Right ventricle myocardium inferior (tissue), 1 donor: ENCODE measurements at regions not wholly inside any gene's neighbourhood (a gene's known extent, or its start where the extent isn't known, plus 50 kb on each side); places are given as distances from the start of the nearest gene placed in this dataset.
A peak's percentile ranks its signal among the peaks of the same experiment; 100 is the strongest.

Experiments
- ATAC-seq: fragments of 200-7000 bp; cut with Tn5 transposase; one replicate; pipeline ENCODE4 v1.9.1; 2020; ENCODE audit warnings: mild to moderate bottlenecking, moderate library complexity
- DNase-seq: peaks from one replicate; pipeline ENCODE4 v3.0.0; 2021; ENCODE audit errors: missing footprints
- intact Hi-C: fragments of 100-400 bp; cut with DNase I; formaldehyde crosslinking; loops from one replicate; pipeline ENCODE4 v1.11.0; 2022
- donor health status: DM: no; HTN: yes; CAD: no; lungs with severe emphysema.

DNA sequence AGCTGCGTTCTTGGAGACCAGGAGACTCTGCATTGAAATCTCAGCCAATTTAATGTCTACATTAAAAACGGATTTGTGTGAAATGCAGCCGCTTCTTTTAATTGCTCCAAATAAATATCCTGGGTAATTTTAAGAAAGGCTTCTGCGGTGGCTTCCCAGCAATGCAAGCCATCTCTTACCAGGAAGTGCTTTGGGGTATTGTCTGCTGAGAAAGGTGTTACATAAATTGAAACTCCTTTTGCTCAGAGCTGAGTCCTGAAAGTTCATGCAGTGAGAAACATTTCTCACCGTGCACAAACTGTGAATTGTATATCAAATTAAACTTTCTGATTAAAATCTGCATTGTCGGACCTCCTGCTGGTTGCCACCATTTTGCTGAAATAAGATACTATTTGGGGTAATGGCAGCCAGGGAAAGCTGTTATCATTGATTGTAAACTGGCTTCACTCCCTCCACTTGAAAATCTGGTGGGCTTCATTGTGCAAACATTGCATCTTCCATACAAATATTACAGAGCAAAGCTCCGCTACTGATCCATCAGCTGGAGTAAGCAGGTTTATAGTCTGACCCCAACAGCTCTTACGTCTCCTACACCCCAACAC lies 59.5 kb downstream of the ZIC5 start:
- no peak for DNase-seq
- intact Hi-C loops: no loop called here
- ATAC-seq: no peak

DNA sequence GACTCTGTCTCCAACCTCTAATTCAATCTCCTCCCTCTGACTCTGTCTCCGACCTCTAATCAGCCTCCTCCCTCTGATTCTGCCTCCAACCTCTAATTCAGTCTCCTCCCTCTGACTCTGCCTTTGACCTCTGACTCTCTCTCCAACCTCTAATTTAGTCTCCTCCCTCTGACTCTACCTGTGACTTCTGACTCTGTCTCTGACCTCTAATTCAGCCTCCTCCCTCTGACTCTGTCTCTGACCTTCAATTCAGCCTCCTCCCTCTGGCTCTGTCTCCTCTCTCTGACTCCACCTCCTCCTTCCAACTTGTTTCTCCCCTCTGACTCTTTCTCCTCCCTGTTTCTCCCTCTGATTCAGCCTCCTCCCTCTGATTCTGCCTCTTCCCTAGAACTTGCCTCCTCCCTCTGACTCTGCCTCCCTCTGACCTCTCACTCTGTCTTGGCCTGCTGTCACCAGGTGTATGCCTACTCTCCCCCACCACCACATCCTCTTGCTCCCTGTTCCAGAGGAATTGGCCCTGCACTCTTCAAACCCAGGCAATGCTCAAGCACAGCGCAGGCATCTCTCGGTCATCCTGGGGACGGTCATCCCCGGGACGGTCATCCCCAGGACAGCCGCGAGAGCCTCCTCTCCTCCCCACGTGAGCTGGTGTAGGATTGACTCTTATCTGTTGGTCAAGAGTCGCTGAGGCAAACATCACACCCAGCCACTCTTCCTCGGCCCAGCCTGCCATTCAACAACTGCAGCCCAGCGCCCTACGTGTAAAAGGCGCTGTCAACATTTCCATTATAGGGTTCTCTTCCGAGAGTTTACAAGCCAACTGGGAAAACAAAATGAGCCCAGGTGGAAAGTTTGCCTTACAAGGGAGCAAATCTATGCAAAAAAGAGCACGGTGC lies 60.2 kb downstream of the ZIC5 start:
- ATAC-seq (no peak), DNase-seq (no peak)
- intact Hi-C loops: no loop called here

DNA sequence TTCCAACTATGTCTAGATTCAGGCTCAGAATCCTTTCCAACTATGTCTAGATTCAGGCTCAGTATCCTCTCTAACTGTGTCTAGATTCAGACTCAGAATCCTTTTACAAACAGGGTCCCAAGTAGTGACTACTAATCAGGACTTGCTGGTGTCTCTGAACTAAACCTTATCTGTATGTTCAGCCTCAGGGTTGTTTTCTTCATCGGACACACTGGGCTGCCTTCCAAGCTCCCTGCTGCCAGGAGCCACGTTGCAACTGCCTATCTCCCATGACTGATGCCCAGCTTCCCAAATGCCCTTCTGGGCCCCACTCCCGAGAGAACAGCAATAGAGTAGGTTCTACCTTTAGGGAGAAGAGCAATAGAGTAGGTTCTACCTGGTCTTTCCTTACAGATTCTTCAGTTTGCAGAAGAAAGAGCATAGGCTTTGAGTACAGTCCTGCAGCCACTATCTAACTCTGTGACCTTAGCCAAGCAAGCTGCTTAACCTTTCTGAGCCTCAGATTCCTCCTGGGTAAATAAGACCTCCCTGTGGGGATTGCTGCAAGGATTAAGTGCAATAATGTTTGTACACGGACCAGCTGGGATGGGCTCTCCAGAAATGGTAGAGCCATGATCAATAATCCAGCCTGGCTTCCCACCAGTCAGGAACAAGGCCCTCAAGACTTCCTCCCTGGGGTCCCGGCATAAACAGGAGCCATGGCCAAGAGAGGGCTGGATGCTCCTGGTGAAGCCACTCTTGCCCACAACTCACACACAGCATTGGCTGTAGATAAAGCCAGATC lies 61.5 kb downstream of the ZIC5 start:
- DNase-seq (no peak), ATAC-seq (peak; percentile 52)
- intact Hi-C loops: no loop called here

DNA sequence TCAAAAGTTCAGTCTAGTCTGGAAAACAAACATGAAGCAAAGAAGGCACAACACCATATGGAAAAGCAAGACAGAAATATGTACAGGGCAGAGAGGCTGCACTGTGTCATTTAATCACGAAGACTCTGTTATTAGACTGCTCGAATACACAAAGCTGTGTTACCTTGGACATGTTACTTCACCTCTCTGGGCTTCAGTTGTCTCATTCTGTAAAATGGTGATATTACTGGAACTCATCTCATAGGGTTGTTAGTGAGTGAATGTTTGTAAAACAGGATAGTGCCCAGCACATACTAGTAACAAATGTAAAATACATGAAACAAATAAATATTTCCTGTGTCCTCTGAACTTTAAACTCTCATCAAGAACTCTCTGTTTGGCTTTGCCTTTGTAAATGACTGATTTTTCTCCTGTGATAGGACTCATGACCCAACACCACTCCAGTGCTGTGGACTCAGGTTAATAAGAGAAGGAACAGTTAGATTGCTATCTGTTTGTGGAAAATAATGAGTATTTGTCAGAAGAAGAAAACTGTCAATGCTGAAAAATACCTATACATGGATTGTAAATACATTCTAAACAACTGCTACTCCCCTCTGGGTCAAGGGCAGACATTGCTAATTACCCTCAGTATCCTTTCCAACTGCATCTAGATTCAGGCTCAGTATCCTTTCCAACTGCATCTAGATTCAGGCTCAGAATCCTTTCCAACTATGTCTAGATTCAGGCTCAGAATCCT lies 62.3 kb downstream of the ZIC5 start:
- ATAC-seq: no peak
- no peak for DNase-seq
- intact Hi-C loops: no loop called here

DNA sequence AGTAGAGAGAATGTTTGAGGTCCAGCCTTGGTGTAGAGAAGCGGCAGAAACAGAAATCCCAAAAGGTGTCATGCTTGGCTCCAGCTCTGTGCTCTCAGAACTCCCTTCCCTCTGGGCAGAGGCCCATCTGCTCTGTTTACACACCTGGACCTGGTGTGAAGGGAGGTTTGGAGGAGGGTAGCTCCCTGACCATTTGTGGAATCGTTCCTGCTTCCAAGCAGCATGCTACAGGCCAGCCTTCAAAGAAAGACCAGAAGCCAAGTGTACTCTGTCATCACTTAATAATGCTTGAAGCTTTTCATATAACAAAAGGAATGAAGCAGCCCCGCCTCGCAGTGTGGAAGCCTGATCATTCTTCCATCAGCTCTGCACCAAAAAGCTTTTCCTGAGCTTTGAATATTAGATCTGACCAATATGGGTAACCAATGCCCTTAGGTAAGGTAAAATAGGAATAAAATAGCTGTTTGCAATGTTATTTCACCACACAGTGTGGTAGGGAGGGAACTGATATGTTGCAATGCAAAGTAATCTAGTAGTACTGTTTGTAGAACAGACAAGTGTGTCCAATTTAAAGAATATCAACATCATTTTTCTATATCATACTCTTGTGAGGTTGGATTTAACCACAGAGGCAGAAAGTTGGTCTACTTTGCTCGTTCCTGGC lies 63.3 kb downstream of the ZIC5 start:
- DNase-seq: no peak
- intact Hi-C loops: no loop called here
- ATAC-seq: no peak

DNA sequence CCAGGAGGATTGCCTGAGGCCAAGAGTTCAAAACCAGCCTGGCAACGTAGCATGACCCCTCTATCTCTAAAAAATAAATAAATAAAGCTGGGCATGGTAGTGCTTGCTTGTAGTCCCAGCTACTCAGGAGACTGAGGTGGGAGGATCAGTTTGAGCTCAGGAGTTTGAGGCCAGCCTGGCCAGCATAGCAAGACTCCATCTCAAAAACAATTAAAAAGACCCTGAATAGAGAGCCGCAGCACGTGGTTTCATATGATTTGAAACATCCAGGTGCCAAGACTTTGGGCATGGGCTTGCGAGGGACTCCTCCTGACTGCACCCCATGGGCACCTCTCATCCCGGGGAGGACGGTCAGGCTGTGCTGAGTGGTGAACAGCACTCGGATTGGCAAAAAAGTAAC lies 63.9 kb downstream of the ZIC5 start:
- no peak for ATAC-seq
- intact Hi-C loops: no loop called here
- no peak for DNase-seq

DNA sequence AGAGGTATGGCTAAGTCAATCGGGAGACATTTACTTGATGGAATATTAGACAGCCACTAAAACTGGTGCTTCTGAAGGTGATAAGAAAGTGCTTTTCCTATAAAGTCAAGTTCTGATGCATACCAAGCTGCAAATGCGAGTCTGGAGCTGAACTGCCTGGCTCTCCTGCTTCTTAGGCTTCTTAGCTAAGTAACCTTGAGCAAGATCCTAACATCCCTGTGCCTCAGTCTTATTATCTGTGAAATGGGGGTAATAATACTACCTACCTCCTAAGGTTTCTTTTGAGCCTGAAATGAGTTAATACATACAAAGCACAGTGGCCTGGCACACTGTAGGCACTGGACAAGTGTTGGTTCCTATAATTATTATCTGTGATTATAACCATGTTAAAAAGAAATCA lies 64.5 kb downstream of the ZIC5 start:
- ATAC-seq (no peak), DNase-seq (no peak)
- intact Hi-C loops: no loop called here

DNA sequence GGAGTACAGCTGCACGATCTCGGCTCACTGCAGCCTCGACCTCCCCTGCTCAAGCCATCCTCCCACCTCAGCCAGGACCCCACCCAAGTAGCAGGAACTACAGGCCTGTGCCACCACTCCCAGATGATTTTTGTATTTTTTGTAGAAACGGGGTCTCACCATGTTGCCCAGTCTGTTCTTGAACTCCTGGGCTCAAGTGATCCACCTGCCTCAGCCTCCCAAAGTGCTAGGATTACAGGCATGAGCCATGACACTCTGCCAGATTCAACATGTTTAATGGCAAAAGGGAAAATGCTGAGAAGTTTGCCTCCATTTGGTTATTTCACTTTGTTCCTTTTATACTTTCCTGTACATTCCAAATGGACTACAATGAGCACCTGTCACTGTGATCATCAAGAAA lies 65.8 kb downstream of the ZIC5 start:
- intact Hi-C loops: no loop called here
- DNase-seq (no peak), ATAC-seq (no peak)

DNA sequence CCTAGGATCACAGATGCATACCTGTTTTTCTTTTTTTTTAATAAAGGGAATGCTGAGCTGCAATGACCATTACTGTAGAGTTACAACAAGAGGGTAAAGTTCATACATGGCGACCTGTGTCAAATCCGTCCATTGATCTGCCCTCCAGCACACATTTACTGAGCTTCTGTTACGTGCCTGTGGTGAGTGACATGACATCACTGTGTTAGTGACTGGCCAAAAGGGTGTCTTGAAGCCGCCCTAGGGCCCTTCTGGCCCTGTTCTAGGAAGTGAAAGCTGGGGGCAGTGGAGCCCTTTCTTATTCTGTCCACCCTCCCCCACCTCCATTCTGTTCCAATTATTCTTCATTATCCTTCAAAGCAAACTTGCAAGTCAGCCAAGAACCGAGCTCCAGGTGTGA lies 66.3 kb downstream of the ZIC5 start:
- intact Hi-C loops: no loop called here

DNA sequence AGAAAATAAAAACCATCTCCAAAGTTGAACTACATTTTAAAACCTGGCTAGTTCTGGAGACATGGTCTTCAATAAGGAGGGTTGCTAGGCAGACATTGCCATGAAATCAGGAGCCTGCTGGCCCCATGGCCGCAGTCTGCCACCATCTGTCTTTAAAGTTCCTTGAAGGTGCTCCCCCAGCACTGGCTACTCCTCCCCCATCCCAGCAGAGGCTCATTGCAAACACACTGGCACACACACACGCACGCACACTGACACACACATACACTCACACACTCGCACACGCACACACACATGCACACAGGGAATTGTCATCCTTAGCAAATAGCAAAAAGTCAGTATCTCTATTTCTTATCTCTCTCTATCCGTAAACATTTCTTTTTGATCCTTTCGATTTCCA lies 68.4 kb downstream of the ZIC5 start:
- no peak for ATAC-seq
- intact Hi-C loops: no loop called here

More for the DNA sequence above, 66.3 kb downstream of the ZIC5 start:
- DNase-seq: no peak
- ATAC-seq: no peak

DNA sequence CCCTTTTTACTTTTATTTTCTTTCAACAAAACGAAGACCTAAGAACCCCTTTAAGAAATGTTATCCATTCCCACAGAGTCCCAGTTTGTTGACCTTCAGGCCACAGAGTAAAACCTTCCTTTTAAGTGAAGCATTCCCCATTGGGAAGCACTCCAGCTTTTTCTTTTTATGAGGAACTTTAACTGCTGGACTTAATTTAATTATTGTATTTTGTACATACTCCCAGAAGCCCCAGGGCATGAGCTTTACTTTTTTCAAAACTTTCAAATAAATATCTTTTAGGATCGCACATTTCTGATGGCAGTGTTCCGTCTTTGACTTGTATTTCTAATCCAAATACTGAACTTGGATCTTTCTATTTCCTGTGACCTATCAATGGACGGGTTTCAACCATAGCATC lies 68.9 kb downstream of the ZIC5 start:
- no peak for DNase-seq
- ATAC-seq: no peak
- intact Hi-C loops: no loop called here

More for the DNA sequence above, 68.4 kb downstream of the ZIC5 start:
- no peak for DNase-seq

DNA sequence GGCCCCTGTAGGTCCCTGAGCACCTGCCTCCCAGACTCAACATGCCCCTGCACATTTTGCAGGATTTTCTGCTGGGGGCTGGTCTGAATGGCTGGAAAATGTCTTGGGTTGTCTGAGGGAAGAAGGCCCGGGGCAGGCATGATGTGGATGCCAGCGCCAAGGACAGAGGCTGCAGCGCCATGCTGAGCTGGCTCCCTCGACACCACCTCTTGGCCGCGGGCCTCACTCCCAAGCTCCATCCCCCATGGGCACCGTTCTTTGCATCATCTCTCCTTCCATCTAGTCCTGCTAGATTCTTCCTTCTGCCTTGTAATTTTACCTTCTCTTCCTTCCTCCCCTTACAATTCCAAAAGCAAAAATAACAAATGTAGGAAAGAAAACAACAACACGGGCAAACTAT lies 70.6 kb downstream of the ZIC5 start:
- no peak for DNase-seq
- intact Hi-C loops: no loop called here
- ATAC-seq: no peak

DNA sequence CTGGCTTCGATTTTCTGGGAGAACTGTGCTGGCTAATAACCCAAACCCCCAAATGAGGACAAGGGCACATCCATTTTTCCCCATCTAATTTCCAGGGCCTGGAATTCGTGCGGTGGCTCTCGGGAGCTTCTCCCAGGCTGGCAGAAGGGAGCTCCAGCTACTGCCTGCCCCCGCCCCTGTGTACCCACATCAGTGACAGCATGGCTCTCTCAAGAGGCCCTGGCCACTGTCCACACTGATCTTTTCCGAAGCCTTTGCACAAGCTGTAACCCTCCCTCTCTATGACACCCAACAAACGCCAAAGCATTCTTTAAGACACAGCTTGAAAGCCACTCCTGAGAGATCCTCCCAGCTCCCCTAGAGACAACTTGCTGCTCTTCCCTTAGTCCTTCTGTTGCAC lies 73.1 kb downstream of the ZIC5 start:
- ATAC-seq: no peak
- intact Hi-C loops: no loop called here

DNA sequence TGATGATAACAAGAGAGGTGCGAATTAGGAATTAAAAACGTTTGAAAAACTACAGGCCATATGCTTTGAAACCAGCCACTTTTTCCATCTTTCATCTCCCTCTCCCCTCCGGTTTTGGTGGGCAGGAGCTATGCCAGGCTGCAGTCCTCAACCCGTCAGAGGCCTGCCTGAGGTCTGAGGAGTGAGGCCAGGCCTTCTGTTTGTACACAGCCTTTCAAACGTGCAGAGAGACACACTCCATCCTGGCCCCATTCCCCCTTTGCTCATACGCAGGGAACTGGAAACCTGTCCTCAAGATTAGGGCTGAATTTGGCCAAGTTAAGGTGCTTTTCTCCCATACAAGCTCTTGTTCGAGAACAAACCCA lies 74.5 kb downstream of the ZIC5 start:
- ATAC-seq: no peak
- intact Hi-C loops: no loop called here
- DNase-seq: no peak

More for the DNA sequence above, 73.1 kb downstream of the ZIC5 start:
- DNase-seq: no peak

DNA sequence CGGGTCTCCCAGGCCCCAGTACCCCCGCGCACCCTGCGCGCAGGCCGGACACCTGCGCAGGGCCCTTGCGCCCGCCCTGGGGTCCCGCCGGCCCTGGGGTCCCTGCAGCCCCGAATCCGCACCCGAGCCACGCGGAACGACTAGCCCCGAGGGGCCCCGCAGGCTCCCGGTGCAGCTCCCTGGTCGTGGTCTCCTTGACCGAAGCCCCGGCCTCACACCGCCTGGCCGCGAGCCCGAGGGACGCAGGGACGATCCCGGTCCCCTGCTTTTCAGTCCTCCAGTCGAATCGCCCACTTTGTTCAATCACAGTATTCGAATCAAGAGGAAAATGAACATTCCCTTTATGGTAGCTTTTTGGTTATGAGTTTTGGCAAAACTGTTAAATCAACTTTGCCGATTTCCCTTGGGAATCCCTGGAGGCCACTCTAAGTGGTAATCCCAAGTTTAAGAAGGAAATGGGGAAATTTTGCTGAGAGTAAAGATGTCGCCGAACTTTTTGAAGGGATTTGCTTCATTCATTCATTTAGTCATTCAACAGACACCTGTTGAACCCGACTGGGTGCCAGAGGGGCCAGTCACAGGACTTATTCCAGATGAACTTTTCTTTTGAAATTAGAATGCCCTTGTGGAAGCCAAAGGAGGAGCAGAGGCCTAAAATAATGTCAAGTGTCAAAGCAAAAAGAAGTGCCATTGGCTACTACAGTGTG lies 75.0 kb downstream of the ZIC5 start:
- intact Hi-C loops: no loop called here
- DNase-seq (no peak), ATAC-seq (no peak)

DNA sequence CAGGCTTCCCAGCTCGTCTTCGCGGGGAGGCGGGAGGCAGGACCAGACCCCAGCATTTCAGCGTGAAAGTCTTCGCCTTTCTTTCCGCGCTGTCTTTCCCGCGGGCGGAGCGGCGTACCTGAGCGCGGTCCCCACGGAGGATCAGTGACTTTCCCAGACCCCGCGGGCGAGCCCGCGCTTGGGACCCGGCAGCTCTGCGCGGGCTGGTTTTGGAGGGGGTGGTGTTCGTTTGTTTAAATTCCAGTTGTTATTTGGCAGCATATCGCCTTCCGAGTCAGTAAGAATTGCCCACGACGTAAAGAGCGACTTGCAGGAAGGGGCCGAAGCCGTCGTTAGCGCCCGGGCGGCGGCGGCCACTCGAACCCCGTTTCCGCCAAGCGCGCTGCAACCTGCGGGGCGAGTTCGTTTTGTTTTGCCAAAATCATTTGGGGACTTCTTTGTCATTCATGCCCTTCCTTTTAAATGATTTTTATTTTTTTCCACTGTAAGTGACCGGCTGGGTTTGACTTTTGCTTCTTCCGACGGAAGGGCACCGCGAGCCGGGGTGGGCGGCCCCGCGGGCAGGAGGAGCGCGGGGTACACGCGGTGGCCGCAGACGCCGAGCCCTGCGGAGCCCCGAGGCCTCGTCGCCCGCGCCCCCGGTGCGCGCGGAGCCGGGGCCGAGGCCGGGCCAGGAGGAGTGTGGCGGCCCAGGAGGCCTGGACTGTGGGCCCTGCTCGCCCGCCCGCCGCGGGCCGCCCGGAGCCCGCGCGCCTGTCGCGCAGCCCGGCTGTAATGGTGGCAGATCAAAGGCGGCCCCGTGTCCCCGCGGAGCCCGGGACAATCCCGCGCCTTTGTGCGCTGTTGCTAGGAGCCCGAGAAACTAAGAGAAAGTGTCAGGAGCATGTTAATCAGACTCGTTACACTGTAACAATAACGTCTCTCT lies 75.9 kb downstream of the ZIC5 start:
- ATAC-seq: no peak
- intact Hi-C loops: no loop called here
- DNase-seq: no peak

DNA sequence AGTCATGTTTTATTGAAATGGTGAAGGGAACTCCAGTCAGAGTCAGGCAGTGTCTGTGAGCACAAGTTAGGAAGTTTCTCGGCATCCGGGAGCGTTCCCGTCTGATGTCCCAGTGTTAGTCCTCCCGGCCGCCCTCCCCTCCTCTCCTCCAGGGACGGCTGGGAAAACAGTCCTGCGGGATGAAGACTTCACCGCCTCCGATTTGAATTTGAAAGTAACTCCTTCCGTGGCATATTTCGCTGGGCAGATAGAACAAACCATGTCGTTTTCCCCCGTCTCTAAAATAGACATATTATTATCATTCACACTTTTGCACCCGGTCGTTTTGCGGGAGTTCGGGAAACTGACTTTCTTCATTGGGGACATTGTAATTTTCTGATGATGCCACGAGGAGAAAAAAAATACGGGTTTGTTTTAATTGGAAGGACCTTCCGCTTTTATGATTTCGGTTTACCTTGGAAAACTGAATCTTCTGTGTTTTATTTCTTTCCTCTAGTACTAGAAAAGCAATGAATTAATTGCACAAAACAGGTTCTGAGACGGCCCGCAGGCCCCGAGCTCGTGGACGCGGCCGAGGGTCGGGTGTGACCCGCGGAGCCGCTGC lies 76.6 kb downstream of the ZIC5 start:
- intact Hi-C loops: no loop called here
- ATAC-seq (no peak), DNase-seq (no peak)
